ENCODE measurements at regions not wholly inside any gene's neighbourhood (a gene's known extent, or its start where the extent isn't known, plus 50 kb on each side); places are given as distances from the start of the nearest gene placed in this dataset.
"Not testable (repeated sequence)": the region's sequence is repeated elsewhere in the genome, so short reads cannot be mapped to it uniquely, and the experiment has no call there.

GRCh38 chr20:19129306-19129705, 83.1 kb upstream of the SLC24A3 start:
- H3K9me3 ChIP-seq = peaks cover 0 to 6% of the 10 kb centered on the region in 2 donors
- no peaks in the 10 kb centered on the region for H3K36me3 ChIP-seq
- no peaks in the 10 kb centered on the region for H3K4me1 ChIP-seq
- DNase-seq (no peak), ATAC-seq (no peak)
- no peaks in the 10 kb centered on the region for H3K27me3 ChIP-seq
- no peak overlapping the region for H3K27ac ChIP-seq
- no peak overlapping the region for H3K4me3 ChIP-seq
- intact Hi-C loops (cut with DNase I) = no loop called here
- TF ChIP-seq, protein P1, sequence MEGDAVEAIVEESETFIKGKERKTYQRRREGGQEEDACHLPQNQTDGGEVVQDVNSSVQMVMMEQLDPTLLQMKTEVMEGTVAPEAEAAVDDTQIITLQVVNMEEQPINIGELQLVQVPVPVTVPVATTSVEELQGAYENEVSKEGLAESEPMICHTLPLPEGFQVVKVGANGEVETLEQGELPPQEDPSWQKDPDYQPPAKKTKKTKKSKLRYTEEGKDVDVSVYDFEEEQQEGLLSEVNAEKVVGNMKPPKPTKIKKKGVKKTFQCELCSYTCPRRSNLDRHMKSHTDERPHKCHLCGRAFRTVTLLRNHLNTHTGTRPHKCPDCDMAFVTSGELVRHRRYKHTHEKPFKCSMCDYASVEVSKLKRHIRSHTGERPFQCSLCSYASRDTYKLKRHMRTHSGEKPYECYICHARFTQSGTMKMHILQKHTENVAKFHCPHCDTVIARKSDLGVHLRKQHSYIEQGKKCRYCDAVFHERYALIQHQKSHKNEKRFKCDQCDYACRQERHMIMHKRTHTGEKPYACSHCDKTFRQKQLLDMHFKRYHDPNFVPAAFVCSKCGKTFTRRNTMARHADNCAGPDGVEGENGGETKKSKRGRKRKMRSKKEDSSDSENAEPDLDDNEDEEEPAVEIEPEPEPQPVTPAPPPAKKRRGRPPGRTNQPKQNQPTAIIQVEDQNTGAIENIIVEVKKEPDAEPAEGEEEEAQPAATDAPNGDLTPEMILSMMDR (IDR thresholded peaks at IDR 0.05) = no peak

DNA sequence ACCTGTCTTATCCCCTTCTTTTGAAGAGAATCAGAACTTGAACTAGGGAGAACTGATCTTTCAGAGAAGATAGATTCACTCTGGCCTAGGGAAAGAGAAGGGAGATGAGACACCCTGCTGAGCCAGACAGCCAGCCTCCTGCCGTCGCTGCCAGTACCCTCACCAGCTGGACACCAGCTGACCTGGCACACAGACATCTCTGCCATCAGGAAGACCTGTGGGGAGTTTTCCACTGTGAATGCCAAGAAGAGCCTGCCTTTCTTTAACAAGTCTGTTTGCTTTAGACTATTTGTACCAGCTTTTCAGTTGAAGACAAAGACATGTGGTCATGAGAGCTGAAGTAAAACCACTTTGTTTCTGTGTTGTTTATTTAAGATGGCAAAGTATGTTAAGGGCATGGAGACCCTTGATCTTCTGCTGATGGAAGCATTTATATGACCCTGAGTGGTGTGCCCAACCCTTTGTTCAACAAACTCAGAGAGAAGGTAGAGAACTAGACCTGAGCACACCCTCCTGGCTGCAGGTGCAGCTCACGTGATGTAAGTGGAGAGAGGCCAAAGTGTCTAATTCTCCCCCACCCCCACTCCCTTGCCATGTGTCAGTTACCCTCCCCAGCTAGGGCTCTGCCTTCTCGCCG, 82.3 kb upstream of the SLC24A3 start:
- intact Hi-C loops (cut with DNase I) = no loop called here
- H3K27me3 ChIP-seq = no peaks in the 10 kb centered on the region
- H3K9me3 ChIP-seq = peaks cover 0 to 9% of the 10 kb centered on the region in 2 donors
- H3K27ac ChIP-seq = no peak overlapping the region
- ATAC-seq (peak; percentile 92), DNase-seq (peak in 1 of 4 donors; percentile 51)
- no peaks in the 10 kb centered on the region for H3K36me3 ChIP-seq
- H3K4me3 ChIP-seq = no peak overlapping the region
- H3K4me1 ChIP-seq = no peaks in the 10 kb centered on the region
- TF ChIP-seq, protein P1 (IDR thresholded peaks at IDR 0.05) = no peak

GRCh38 chr20:19130613-19130984, 81.8 kb upstream of the SLC24A3 start:
- no peaks in the 10 kb centered on the region for H3K36me3 ChIP-seq
- TF ChIP-seq, protein P1 (IDR thresholded peaks at IDR 0.05) = no peak
- no peaks in the 10 kb centered on the region for H3K27me3 ChIP-seq
- no peak for ATAC-seq
- no peaks in the 10 kb centered on the region for H3K4me1 ChIP-seq
- no peak for DNase-seq
- intact Hi-C loops (cut with DNase I) = no loop called here
- peaks cover 0 to 14% of the 10 kb centered on the region in 2 donors for H3K9me3 ChIP-seq
- H3K4me3 ChIP-seq = no peak overlapping the region
- no peak overlapping the region for H3K27ac ChIP-seq

- ATAC-seq (no peak), DNase-seq (no peak)
- Histone ChIP-seq H3K36me3 (no peaks in the 10 kb centered on the region), H3K27ac (no peak overlapping the region), H3K4me3 (no peak overlapping the region), H3K4me1 (no peaks in the 10 kb centered on the region), H3K9me3 (peaks cover 0 to 35% of the 10 kb centered on the region in 2 donors), H3K27me3 (no peaks in the 10 kb centered on the region)
- TF ChIP-seq, protein P1 (IDR thresholded peaks at IDR 0.05) = no peak
- intact Hi-C loops (cut with DNase I) = no loop called here
Observed at GRCh38 chr20:19137641-19138040, 74.8 kb upstream of the SLC24A3 start.

DNA sequence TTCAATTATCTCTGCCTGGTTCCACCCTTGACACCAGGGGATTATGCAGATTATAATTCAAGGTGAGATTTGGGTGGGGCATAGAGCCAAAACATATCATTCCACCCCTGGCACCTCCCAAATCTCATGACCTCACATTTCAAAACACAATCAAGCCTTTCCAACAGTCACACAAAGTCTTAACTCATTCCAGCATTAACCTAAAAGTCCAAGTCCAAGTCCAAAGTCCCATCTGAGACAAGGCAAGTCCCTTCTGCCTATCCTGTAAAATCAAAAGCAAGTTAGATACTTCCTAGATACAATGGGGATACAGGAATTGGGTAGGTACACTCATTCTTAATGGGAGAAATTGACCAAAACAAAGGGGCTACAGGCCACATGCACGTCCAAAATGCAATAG, 73.7 kb upstream of the SLC24A3 start:
- Histone ChIP-seq H3K27ac (no peak overlapping the region), H3K4me1 (no peaks in the 10 kb centered on the region), H3K9me3 (peaks cover 0 to 35% of the 10 kb centered on the region in 2 donors), H3K36me3 (no peaks in the 10 kb centered on the region), H3K27me3 (no peaks in the 10 kb centered on the region), H3K4me3 (no peak overlapping the region)
- ATAC-seq (no peak), DNase-seq (no peak)
- intact Hi-C loops (cut with DNase I) = no loop called here
- TF ChIP-seq, protein P1 (IDR thresholded peaks at IDR 0.05) = no peak

GRCh38 chr20:19139584-19139983, 72.9 kb upstream of the SLC24A3 start:
- H3K4me1 ChIP-seq; intact Hi-C loops (cut with DNase I); H3K4me3 ChIP-seq; DNase-seq; H3K36me3 ChIP-seq; H3K27me3 ChIP-seq; H3K27ac ChIP-seq; ATAC-seq: not testable (repeated sequence)
- peaks cover 0 to 26% of the 10 kb centered on the region in 2 donors for H3K9me3 ChIP-seq

Data from left lung (tissue), 4 donors.